Activated T-cell treated with anti-CD3 and anti-CD28 coated beads for 4 hours (primary cell): ENCODE measurements at regions not wholly inside any gene's neighbourhood (a gene's known extent, or its start where the extent isn't known, plus 50 kb on each side); places are given as distances from the start of the nearest gene placed in this dataset.

Experiments used
- DNase-seq: peaks from one replicate; pipeline ENCODE4 v3.0.0-alpha.2; 2020

DNA sequence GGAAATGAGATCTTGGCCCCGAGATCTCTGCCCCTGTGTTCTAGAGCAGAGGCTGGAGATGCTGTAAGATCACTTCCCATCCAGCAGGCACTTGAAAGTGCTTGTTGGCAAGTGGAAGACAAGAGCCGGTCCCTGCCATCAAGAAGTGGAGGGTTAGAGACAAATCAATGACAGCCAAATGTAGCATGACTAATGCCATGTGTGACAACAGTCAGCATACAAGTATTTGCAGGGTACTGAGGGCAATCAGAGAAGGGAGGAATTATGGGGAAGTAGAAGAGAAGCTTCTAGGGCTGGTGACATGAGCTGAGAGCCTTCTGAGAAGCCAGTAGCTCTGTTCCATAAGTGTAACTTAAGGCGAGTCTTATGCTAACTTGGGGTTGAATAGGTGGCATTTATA is 58.6 kb downstream of the TMEM17 start:
- DNase-seq: no peak

DNA sequence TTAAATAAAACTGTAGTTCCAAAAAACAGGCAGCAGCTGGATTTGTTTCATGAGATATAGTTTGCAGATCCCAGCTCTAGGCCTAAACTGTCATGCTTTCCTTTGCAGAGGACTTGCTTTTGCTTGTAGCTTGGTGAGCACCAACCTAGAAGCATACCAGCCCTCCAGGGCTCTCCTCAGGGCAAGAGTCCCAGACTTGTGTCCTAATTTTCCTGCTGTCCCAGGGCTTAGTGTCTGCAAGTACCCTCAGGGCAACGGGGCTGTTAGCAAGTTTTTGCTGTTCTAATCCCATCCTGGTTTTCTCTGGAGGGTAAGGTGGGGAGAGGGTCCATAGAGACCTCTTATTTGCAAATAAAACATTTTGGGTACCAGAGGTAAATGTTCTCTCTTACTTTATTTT is 59.5 kb downstream of the TMEM17 start:
- no peak for DNase-seq

DNA sequence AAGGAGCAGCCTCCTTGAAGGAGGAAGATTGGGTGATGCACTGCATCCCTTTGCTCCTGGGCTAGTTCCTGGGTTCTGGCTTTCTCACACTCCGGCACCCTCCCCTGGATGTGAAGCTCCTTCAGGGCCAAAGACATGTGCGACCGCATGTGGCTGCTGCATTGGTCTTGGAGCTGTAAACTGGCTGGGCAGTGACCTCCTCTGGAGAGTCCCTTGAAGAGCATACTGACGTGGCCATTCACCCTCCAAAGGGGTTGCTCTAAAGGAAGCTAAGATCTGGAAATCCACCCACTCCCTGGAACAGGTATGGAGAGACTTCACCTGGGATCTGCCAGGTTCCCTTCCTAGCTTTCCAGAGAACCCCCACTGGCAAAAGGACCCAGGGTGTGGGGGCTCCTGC is 62.1 kb downstream of the TMEM17 start:
- no peak for DNase-seq

DNA sequence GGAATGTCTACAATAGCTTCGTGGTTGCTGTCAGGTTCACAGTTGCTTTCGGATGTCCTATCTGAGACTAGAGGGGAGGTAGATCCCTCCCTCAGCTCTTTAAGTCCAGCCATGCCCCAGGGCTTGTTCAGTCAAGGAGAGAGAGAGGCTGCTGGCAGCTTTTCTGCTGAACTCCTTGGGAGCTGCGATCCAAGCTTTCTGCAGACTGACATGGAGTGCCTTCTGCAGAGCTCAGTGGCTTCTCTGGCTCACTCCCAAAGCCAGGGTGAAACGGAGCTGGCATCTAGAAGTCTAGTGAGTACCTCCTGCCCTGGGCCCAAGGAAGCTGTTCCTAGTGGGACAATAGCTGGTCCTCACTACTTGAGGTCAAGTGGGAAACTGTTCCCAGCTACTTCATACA is 62.5 kb downstream of the TMEM17 start:
- DNase-seq: no peak

DNA sequence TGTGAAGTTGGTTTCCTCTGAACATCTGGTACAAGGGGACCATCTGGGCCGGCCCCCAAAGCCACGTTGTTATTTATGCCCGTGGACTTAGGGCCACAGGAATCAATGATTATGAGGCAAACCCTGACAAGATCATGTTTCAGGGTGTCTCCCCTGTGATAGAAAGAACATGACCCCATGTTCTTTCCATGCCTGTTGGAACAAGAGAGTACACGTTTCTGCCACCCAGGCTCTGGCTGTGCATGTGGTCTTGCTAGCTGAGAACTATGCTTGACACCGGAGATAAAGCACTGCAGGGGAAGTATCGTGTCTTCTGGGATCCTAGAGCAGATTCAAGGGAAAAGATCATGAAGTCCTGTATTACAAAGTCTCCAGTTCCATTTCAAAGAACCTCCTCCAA is 64.2 kb downstream of the TMEM17 start:
- no peak for DNase-seq

DNA sequence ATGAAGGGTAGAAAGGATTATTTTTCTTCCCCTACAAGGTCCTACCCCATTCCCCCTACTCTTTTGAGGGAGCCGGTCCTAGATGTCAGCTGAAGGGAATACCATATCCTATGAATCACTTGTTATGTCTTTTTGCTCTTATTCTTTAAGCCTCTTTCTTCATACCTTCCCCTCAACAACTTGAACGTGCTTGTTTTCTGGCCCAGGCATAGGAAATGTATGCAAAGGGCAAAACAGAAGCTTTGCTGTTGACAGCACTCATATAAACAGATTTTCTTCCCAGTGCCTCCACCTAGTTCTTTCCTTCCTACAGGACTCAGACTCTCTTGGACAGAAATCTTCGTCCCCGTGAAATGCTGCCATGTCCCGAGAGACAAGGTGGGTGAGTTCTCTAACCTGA is 64.6 kb downstream of the TMEM17 start:
- no peak for DNase-seq

DNA sequence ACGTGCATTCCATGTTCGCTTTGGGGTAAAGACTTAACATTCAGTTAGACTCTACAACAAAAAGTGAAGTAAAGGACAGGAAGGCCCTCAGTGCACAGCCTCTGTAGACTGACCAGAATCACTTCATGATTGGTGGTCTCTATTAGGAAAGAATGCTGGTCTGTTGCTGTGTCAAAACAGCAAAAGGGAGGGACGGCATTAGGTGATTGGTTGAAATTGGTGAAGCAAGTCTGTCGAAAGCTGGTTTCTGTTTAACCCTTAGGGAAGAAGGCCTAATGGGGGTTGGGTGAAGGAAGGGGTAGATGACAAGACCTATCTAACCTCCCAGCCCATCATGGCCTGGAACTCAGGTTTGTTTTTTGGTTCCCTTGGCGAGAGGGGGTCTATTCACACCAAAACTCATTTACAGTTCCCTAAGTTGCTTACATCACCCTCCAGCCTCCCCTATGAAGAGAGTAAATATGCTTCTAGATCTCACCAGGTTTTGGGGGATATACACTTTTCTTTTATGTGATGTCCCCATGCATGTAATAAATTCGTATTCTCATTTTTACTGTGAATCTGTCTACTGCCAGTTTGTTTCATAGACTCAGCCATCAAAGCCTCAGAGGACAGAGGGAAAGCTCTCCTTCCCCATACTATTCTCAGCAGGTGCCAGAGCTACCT is 65.6 kb downstream of the TMEM17 start:
- DNase-seq: no peak

DNA sequence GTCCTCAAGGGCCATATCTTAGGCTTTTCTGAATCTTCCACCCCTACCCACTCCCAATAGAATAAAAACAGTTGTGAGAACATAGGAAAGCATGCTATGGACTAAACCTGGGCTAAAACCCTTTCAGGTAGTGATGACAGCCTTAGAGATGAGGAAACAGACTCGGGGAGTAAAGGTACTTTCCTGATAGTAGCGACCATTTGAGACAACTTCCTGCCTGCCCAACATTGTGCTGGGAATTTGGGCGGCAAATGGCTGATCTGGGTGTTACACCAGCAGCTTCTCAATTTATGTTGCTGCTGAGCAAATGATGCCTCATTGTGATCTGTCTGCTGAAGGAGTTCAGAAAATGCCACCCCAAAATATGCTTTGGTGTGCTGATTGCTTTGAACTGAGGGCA is 66.6 kb downstream of the TMEM17 start:
- DNase-seq: no peak

DNA sequence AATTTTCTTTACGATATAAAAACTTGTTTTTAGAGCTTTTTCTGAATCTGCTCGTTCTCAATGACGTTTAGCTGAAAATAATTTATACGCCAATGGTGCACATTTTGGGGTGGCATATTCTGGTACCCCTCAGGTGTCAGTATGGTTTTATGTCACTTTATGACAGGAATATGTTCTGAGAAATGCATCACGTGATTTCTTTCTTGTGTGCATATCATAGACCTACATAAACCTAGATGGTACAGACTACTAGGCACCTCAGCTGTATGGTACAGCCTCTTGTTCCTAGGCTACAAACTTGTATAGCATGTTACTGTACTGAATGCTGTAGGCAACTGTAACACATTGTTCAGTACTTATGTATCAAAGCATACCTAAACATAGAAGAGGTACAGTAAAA is 68.2 kb downstream of the TMEM17 start:
- DNase-seq: no peak

DNA sequence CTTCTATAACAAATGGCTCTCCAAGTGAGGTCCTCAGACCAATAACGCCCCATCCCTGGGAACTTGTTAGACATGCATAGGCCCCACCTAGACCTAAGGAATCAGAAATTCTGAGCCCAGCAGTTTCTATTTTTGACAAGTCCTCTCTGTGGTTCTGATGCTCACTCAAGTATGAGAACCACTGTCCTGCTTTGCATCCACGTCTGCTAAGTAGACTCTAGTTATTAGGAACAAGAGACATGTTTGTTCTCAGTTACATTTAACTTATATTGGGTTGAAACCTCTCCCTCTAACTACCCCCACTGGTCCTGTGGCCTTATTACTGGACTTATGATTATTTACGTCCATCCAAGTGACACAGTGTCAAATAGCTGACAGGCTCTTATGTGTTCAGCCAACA is 70.3 kb downstream of the TMEM17 start:
- no peak for DNase-seq

DNA sequence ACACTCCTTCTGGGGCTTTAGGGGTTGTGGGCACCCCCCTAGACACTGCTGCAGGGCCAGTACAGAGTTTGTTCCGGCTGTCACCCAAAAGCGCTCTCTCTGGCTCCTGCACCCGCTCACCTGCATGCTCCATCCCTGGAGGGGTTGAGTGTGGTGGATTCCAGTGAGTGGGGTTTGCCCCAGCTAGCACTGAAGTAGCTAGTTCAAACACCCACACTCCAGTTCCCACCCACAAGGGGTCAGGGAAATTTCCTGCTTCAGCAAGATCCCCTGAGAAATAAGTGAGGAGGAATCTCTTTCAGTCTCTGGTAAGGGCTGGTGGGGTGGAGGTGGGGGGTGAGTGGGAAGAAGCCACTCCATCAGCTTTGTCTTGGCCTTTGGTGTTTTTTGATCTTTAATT is 73.6 kb downstream of the TMEM17 start:
- no peak for DNase-seq

DNA sequence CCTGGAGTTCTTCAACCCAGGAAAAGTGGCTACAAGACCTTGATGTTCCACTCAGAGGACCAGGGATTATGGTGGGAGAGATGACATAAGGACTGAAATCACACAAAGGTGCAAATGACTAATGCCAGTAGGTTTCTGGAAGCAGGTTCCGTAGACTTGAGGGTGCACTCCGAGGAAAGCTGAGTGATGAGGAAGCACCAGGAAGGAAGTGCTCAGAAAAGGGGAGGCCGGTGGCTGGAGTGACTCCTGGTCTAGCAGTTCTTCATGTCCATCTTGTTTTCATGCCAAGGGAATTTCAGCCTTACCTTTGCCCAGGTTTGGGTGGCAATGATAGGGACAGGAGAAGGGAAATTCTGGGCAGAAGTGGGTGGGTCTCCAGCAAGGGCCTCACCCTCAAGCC is 74.5 kb downstream of the TMEM17 start:
- DNase-seq: no peak

DNA sequence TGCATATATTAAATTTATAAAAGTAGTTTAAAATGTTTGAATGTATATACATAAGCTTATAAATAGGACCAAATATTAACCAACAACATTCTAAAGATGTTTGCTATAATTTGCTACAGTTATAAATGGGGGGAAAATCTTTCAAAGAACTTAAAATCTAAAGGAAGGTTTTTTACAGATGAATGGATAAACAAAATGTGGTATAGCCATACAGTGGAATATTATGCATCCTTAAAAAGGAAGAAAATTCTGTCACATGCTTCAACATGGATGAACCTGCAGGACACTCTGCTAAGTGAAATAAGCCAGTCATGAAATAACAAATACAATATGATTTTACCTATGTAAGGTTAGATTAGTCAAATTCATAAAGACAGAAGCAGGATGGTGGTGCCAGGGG is 75.8 kb downstream of the TMEM17 start:
- no peak for DNase-seq

DNA sequence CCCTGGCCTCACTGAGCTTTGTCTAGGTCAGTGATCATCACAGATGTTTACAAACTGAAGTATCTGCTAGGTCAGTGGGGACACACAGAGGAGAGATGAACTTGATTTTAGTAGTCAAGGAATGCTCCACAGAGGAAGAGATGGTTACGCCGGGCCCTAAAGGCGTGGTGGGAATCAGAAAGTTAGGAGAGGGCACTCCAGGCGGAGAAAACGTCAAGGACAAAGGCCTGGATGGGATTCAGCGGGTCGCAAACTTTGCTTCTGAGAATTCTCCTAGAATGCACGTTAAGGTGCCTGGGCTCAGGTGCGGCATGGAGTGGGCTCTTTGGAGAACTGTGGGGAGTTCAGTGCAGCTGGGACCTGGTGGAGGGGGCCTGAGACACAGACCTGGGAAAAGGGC is 78.8 kb downstream of the TMEM17 start:
- no peak for DNase-seq

DNA sequence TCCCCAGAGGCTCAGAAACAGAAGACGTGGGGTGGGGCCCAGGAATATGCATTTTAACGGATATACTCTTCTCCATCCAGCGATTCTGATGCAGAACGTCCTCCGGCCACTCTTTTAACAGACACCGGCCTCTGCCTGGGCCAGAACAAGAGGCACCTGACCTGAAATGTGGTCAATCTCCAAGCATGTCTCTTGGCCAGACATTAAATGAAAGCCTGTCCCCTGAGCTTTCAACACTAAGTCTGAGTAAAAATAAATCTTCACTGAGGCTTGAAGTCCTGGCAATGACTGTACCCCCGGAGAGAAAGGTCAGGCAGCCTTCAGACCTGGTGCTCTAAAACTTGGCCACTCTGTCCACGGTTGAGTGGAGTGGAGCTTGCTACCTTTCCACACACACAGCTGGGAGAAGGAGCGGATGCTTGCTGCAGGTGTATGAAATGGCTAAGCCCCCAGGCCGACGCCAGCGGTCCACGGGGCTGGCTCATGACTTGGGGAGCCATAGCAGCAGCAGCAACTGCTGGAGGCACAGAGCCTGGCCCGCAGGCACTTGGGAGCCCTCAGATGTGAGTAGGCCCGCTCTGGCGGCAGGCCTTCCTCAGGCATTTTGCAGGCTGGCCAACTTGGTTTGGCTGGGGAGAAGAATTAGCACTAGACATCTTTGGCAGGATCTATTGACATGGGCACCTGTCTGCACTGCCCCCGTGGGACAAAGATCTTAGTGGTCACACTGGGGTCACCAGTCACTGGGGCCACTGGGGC is 79.7 kb downstream of the TMEM17 start:
- DNase-seq: no peak

DNA sequence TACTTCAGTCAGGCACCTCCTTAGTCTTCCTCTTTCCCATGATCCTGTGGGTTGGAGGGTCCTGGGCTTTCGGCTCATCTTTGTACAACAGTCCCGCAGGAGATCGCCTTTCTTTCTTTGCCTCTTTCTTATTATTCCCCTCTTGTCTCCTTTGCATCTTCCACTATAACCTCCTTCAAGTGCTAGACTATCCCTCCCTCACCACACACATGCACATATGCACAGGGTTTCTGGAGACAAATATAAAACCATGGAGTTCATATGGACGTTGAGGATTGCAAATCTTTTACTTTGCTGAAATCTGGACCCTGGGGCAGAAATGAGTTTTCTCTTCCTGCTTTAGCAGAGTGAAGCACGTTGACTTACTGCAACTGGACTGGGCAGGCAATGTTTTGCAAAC is 80.3 kb downstream of the TMEM17 start:
- no peak for DNase-seq

DNA sequence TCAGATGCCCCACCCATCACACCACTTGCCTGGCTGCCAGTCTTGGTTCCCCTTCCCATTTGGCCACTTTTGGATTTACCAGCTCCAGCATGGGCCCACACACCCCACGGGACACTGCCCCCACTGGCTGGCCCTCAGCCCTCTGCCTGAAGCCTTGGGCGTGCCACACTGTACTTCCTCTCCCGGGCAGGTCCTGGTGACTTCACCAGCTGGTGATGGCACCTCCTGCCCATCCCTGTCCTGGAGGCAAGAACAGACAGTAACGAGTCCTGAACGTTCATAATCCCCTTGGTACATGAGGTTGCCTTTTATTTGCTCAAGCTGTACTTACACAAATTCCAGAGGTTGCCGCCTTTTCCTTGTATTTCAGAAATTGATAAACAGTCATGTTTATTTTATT is 81.1 kb downstream of the TMEM17 start:
- no peak for DNase-seq

DNA sequence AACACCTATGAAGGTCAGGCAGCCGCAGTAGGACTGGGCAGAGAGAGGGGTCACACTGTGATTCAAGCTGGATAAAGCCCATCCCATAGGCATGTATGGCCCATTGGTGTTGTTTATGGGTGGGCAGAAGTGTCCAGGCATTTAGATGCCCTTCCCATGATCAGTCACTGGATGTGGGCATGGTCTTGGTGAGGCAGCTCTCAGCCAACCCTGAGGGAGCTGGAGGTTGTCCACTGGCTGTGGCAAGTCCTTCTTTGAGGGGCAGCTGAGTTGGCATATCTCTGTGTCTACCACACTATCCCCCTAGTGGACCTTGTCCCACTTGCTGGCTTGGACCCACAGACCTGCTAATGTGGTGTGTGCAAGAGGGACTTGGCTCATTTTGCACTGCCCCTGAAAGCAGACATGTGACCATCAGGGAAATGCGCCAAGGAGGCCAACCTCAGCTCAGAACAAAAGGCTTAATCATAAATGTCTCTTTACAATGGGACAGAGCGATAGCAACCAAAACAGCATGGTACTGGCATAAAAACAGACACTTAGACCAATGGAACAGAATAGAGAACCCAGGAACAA is 82.0 kb downstream of the TMEM17 start:
- no peak for DNase-seq

DNA sequence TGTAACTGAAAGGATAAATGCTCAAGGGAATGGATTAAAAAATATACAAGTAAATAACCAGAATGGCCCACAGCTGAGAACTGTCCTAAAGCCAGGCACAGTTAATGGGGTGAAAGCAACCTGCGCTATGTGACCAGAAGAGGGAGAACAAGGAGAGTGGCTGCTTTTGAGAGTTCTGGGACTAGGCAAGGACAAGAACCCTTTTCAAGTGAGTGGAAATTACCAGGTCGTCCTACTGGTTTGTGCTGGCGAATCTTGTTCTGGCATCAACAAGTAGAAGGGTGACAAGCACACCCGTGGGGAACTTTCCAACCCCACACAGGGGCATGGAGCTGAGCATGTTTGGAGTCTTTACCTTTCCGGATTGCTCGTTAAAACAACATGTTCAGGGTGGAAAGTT is 82.8 kb downstream of the TMEM17 start:
- no peak for DNase-seq

DNA sequence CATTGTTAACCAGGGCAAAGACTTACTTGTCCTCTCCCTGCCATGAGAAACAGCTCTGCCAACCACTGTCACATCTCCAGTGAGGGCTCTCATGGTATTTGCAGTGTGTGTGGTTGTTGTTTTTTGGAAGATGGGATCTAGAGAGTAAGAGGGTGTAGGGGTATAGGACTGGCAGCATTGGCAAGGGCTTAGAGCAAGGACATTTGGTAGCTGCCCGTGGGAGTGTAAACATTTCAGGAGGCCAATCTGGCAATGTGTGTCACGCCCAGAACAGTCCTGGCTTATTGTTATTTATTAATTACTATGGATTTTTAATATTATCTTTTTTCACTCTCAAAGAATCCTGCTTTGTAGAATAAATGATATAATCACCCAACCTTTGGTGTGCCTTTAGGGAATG is 90.5 kb downstream of the TMEM17 start:
- DNase-seq: no peak

DNA sequence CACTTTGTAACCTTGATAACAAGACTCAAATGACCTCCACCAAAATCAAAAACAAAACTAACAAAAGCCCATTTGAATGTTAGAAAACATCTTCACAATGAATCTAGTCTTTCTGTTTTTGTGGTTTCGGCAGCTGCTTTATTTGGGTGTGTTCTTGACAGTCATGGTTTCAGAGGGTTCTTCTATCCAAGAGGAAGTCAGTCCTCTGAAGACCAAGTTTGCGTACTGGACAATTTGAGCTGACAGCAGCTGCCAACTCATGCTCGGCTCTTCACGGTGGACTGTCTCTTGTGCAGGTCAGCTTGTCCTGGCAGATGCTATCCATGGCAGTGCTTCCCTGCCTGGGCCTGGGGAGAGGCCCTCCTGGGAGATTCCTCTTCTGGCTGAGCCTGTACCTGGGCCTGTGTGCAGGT is 91.0 kb downstream of the TMEM17 start:
- no peak for DNase-seq

DNA sequence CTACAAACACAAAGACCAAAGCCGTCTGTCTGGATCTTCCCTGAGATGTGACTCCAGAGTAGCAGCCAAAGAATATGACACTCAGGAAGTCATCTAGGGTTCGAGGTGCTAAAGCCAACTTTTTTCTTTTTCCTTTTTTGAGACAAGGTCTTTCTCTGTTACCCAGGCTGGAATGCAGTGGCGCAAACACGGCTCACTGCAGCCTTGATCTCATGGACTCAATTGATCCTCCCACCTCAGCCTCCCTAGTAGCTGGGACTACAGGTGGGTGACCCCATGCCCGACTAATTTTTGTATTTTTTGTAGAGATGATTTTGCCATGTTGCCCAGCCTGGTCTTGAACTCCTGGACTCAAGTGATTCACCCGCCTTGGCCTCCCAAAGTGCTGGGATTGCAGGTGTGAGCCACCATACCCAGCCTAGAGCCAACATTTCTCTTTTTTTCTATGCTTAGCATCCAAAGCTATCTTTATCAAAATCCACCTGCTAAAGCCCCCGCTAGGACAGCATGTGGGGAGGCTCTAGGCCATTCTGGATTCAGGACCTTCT is 92.8 kb downstream of the TMEM17 start:
- no peak for DNase-seq

DNA sequence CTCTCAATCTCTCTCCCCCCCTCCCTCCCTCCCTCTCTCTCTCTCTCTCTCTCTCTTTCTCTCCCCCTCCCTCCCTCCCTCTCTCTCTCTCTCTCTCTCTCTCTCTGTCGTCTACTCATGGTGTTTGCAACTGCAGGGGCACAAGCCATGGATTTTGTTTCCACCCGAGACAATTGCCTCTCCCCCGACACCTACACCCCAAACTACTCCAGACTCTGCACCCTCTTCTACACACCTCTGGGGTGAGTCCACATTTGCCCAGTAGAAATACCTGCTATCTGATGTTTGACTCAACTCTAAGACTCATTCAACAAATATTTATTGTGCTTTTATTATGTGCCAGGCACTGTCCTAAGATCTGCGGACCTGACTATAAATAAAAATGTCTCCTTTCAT is 93.7 kb downstream of the TMEM17 start:
- no peak for DNase-seq

DNA sequence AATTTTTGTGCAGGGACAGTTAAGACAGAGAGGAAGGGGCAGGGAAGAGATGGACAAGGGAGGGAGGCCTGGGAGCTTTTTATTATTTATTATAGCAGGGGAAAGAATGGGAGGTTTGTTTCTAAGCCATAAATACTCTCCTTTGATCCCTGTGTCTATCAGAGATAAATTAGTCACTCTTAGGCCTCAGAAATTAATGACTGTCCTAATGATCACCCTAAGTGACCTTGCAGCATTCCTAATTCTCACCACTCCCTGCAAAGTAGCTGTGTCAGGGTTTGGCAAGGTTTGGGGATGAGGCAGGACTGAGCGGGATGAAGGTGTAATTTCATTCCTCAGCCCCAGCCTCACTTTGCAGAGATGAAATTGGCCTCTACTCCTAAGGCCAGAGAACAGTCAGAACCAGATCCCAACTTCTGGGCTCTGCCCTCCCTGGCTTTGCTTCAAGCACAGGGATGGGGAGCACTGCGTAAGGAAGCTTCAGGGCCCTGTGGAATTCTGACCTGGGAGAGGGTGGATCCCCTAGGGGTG is 95.0 kb downstream of the TMEM17 start:
- no peak for DNase-seq
